ENCODE measurements at regions not wholly inside any gene's neighbourhood (a gene's known extent, or its start where the extent isn't known, plus 50 kb on each side); places are given as distances from the start of the nearest gene placed in this dataset.
"Not testable (repeated sequence)": the region's sequence is repeated elsewhere in the genome, so short reads cannot be mapped to it uniquely, and the experiment has no call there.

- DNase-seq, result no peak
Observed at GRCh38 chr9:74369844-74370243, 127.3 kb upstream of the RORB start.

- no peak for DNase-seq
Observed at GRCh38 chr9:74373348-74373747, 123.8 kb upstream of the RORB start.

GRCh38 chr9:74379718-74380117 lies 117.4 kb upstream of the RORB start:
- DNase-seq, result peak; percentile 22

- no peak for DNase-seq
Observed at GRCh38 chr9:74391816-74392215, 105.3 kb upstream of the RORB start.

- DNase-seq, result no peak
Observed at GRCh38 chr9:74403581-74403980, 93.6 kb upstream of the RORB start.

- no peak for DNase-seq
Observed at GRCh38 chr9:74404620-74405019, 92.5 kb upstream of the RORB start.

GRCh38 chr9:74407166-74407565 lies 90.0 kb upstream of the RORB start:
- DNase-seq, result no peak

GRCh38 chr9:74412236-74412979 lies 84.7 kb upstream of the RORB start:
- no peak for DNase-seq

GRCh38 chr9:74413876-74414275 lies 83.3 kb upstream of the RORB start:
- no peak for DNase-seq

- no peak for DNase-seq
Observed at GRCh38 chr9:74414325-74414724, 82.8 kb upstream of the RORB start.

GRCh38 chr9:74415995-74416394 lies 81.1 kb upstream of the RORB start:
- DNase-seq, result no peak

- DNase-seq, result not testable (repeated sequence)
Observed at GRCh38 chr9:74424488-74424887, 72.6 kb upstream of the RORB start.

- no peak for DNase-seq
Observed at GRCh38 chr9:74431467-74431866, 65.7 kb upstream of the RORB start.

GRCh38 chr9:74443036-74443750 lies 53.9 kb upstream of the RORB start:
- no peak for DNase-seq

GRCh38 chr9:74444369-74444768 lies 52.8 kb upstream of the RORB start:
- DNase-seq, result no peak

All from CD4-positive, alpha-beta T cell treated with Interleukin-17A for 1 hour (primary cell).